B cell (primary cell): ENCODE measurements at regions not wholly inside any gene's neighbourhood (a gene's known extent, or its start where the extent isn't known, plus 50 kb on each side); places are given as distances from the start of the nearest gene placed in this dataset.
"Not testable (repeated sequence)": the region's sequence is repeated elsewhere in the genome, so short reads cannot be mapped to it uniquely, and the experiment has no call there.

Experiments
- ATAC-seq: fragments of 200-7000 bp; cut with Tn5 transposase; one replicate; pipeline ENCODE4 v1.10.0; 2021; ENCODE audit warnings: low read depth, mild to moderate bottlenecking, moderate number of reproducible peaks, moderate library complexity
- CTCF ChIA-PET: fragments of 350-600 bp; sonication (Branson Sonifier 250); formaldehyde crosslinking; loops from one replicate; lab custom pipeline; 2021; ENCODE audit warnings: antibody characterized with exemption, inconsistent platforms; lab: Charles Lee
- POLR2A ChIA-PET: fragments of 350-600 bp; sonication (Branson Sonifier 250); formaldehyde crosslinking; loops from one replicate; lab custom pipeline; 2021; ENCODE audit warnings: antibody characterized with exemption; lab: Charles Lee
- DNase-seq: peaks from one replicate; pipeline ENCODE4 v3.0.0; 2013
- H2AFZ ChIP-seq: 2 replicates; pipeline ENCODE4 v1.6.1; 2012; ENCODE audit warnings: mild to moderate bottlenecking, low read depth, low read length; ENCODE audit not compliant: insufficient read depth, poor library complexity, severe bottlenecking
- H3K27ac ChIP-seq, 2 donors: 1 replicate in 1 of 2; 2 replicates in 1 of 2; pipeline ENCODE4 v1.5.1; 2012 to 2013; ENCODE audit warnings: low read length in 2 of 2, mild to moderate bottlenecking in 2 of 2, moderate library complexity in 1 of 2
- H3K27me3 ChIP-seq, 4 experiments: fragments of 200-600 bp in 1 of 4; sonication (generic) in 1 of 4; replicated peaks in 1 of 4; 1 replicate in 2 of 4; 2 replicates in 2 of 4; pipeline versions ENCODE4 v1.6.1 to v1.7.0; 2013 to 2016; ENCODE audit warnings: low read length in 3 of 4, mild to moderate bottlenecking in 2 of 4, mixed read lengths in 1 of 4, moderate library complexity in 1 of 4; ENCODE audit not compliant: insufficient read depth in 4 of 4, control insufficient read depth in 3 of 4; ENCODE audit errors: control extremely low read depth in 1 of 4
- H3K36me3 ChIP-seq, 2 experiments: replicated peaks in 1 of 2; 1 replicate in 1 of 2; 2 replicates in 1 of 2; pipeline versions ENCODE4 v1.6.1 to v1.7.1; 2013; ENCODE audit warnings: low read length in 1 of 2; ENCODE audit not compliant: insufficient read depth in 2 of 2, control insufficient read depth in 1 of 2; ENCODE audit errors: control extremely low read depth in 1 of 2, extremely low read depth in 1 of 2
- H3K4me1 ChIP-seq, 2 donors: fragments of 200-600 bp in 1 of 2; sonication (generic) in 1 of 2; 1 replicate in 1 of 2; 2 replicates in 1 of 2; pipeline versions ENCODE4 v1.5.1 to v1.6.1; 2013 to 2017; ENCODE audit warnings: low read length in 2 of 2; ENCODE audit not compliant: control insufficient read depth in 2 of 2, insufficient read depth in 2 of 2
- H3K4me2 ChIP-seq: replicated peaks from 2 replicates; pipeline ENCODE3; 2012; ENCODE audit warnings: mild to moderate bottlenecking, low read depth, low read length; ENCODE audit not compliant: poor library complexity, severe bottlenecking
- H3K4me3 ChIP-seq, 5 experiments: fragments of 200-600 bp in 1 of 5; sonication (generic) in 1 of 5; 1 replicate in 3 of 5; 2 replicates in 2 of 5; pipeline versions ENCODE4 v1.5.1 to v1.7.0; 2011 to 2016; ENCODE audit warnings: low read length in 4 of 5, mild to moderate bottlenecking in 4 of 5, low read depth in 2 of 5, control low read depth in 1 of 5, moderate library complexity in 1 of 5; ENCODE audit not compliant: insufficient read depth in 1 of 5; ENCODE audit errors: control extremely low read depth in 1 of 5, extremely low read depth in 1 of 5
- H3K79me2 ChIP-seq: fragments of 200-600 bp; sonication (generic); one replicate; pipeline ENCODE4 v1.6.0; 2016; ENCODE audit warnings: low read length; ENCODE audit not compliant: control insufficient read depth, insufficient read depth
- H3K9ac ChIP-seq: fragments of 200-600 bp; sonication (generic); 2 replicates; pipeline ENCODE4 v1.6.1; 2017; ENCODE audit warnings: mild to moderate bottlenecking, low read length, moderate library complexity
- H3K9me3 ChIP-seq, 3 donors: one replicate each; pipeline versions ENCODE4 v1.6.1 to v1.7.1; 2013; ENCODE audit warnings: low read length in 2 of 3; ENCODE audit not compliant: control insufficient read depth in 2 of 3, insufficient read depth in 1 of 3; ENCODE audit errors: control extremely low read depth in 1 of 3
- H4K20me1 ChIP-seq: 2 replicates; pipeline ENCODE4 v1.6.0; 2012; ENCODE audit warnings: mild to moderate bottlenecking, low read length; ENCODE audit not compliant: insufficient read depth, control insufficient read depth, poor library complexity, severe bottlenecking
- H3K27ac Mint-ChIP-seq: one replicate; pipeline ENCODE4 v1.8.0; 2021; ENCODE audit warnings: mixed read lengths
- H3K27me3 Mint-ChIP-seq: one replicate; pipeline ENCODE4 v1.8.0; 2021; ENCODE audit warnings: mixed read lengths
- H3K4me1 Mint-ChIP-seq: one replicate; pipeline ENCODE4 v1.8.0; 2021; ENCODE audit warnings: mixed read lengths
- H3K4me3 Mint-ChIP-seq: one replicate; pipeline ENCODE4 v1.8.0; 2021; ENCODE audit warnings: mixed read lengths
- H3K9me3 Mint-ChIP-seq: one replicate; pipeline ENCODE4 v1.8.0; 2022; ENCODE audit warnings: mixed read lengths; ENCODE audit not compliant: insufficient read depth
- EZH2 ChIP-seq: IDR thresholded peaks from 2 replicates; pipeline ENCODE4 v1.6.1; 2012; ENCODE audit warnings: borderline replicate concordance, low read depth, mild to moderate bottlenecking, moderate library complexity, low read length; ENCODE audit not compliant: insufficient read depth, poor library complexity, severe bottlenecking
- WGBS: methylation state at CpG from one replicate; pipeline ENCODE4 v1.1.5; 2013; ENCODE audit warnings: missing lambda C conversion rate; ENCODE audit not compliant: insufficient coverage; 5-methylcytosine and 5-hydroxymethylcytosine counted together
- intact Hi-C: fragments of 100-400 bp; cut with micrococcal nuclease; formaldehyde crosslinking; loops from one replicate; pipeline ENCODE4 v1.10.0; 2022
- TF ChIP-seq, protein P1 (sequence below): fragments of 200-600 bp; IDR thresholded peaks from one replicate; pipeline ENCODE4 v1.8.0; 2022; ENCODE audit warnings: antibody characterized with exemption, mild to moderate bottlenecking

DNA sequence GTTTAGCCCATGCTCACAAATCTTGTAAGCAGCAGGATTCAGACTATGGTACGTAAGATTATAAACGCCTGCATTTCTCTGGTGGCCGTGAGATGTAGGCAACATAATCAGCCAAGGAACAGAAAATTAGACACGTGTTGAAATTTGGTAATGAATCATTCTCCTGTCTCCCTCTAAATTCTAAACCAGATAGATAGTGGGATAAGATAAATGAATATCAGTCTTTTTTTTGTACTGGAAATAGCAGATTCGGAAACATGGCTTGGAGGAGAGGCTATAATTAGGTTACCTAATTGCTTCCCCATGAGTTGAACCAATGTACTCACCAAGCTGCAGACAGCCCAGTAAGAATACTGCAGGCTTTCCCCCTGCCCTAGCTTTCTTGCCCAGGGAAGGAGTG, 172.3 kb downstream of the TGFB2 start:
- Histone ChIP-seq H3K27me3 (peaks cover 0 to 6% (median 0%) of the 10 kb centered on the region in 4 experiments), H3K27ac (no peak overlapping the region), H3K4me1 (peaks cover 0 to 2% of the 10 kb centered on the region in 2 donors), H3K4me3 (no peak overlapping the region), H2AFZ (no peak overlapping the region), H3K9me3 (no peaks in the 10 kb centered on the region), H3K36me3 (no peaks in the 10 kb centered on the region), H3K79me2 (no peaks in the 10 kb centered on the region), H4K20me1 (no peaks in the 10 kb centered on the region), H3K4me2 (no peak overlapping the region), H3K9ac (no peak overlapping the region)
- ChIA-PET POLR2A (no interaction called here), CTCF (interaction anchor here (2.1 kb wide), 1 partner anchor 178 kb away, joined by 5 read pairs; no protein-coding TSS in a partner anchor)
- TF ChIP-seq, protein P1, sequence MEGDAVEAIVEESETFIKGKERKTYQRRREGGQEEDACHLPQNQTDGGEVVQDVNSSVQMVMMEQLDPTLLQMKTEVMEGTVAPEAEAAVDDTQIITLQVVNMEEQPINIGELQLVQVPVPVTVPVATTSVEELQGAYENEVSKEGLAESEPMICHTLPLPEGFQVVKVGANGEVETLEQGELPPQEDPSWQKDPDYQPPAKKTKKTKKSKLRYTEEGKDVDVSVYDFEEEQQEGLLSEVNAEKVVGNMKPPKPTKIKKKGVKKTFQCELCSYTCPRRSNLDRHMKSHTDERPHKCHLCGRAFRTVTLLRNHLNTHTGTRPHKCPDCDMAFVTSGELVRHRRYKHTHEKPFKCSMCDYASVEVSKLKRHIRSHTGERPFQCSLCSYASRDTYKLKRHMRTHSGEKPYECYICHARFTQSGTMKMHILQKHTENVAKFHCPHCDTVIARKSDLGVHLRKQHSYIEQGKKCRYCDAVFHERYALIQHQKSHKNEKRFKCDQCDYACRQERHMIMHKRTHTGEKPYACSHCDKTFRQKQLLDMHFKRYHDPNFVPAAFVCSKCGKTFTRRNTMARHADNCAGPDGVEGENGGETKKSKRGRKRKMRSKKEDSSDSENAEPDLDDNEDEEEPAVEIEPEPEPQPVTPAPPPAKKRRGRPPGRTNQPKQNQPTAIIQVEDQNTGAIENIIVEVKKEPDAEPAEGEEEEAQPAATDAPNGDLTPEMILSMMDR: no peak
- TF ChIP-seq EZH2: no peak
- no peak overlapping the region for H3K27ac Mint-ChIP-seq
- ATAC-seq (no peak), DNase-seq (no peak)
- no peak overlapping the region for H3K4me3 Mint-ChIP-seq
- 94% methylated on average over 2 of the region's 5 CpGs for WGBS
- intact Hi-C loops: loop anchor here (10.0 kb wide), 1 partner anchor 887 kb away; no protein-coding TSS in a partner anchor
- peaks cover 12% of the 10 kb centered on the region for H3K27me3 Mint-ChIP-seq
- H3K9me3 Mint-ChIP-seq: no peaks in the 10 kb centered on the region
- H3K4me1 Mint-ChIP-seq: peaks cover 3% of the 10 kb centered on the region

DNA sequence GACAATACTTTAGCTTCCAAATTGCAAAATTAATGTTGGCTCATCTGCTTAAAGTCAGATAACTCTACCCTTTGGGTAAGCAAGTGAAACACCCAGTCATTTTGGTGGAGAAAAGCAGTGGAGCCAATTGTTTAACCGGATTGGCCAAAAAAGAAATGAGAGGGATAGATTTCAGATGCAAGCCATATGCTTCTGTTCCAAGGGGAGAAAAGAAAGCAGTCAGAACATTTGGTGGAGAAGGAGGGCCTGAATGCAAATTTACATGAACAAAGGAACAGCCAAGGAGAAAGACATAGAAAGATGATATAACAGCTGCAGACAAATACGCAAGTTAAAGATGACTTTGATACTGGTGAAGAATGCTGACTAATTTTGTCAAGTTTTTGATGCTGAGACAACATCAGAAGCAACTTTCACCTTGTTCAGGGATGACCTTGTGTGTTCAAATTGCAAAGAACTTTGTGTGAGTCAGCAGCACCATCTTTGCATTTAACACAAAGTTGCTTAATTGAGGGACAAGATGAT, 173.1 kb downstream of the TGFB2 start:
- H3K4me3 Mint-ChIP-seq: no peak overlapping the region
- DNase-seq (no peak), ATAC-seq (no peak)
- H3K27me3 ChIP-seq: peaks cover 0 to 6% (median 0%) of the 10 kb centered on the region in 4 experiments
- no peaks in the 10 kb centered on the region for H3K9me3 ChIP-seq
- H2AFZ ChIP-seq: no peak overlapping the region
- intact Hi-C loops: loop anchor here (10.0 kb wide), 1 partner anchor 887 kb away; no protein-coding TSS in a partner anchor
- H3K27ac ChIP-seq: no peak overlapping the region
- H3K79me2 ChIP-seq: no peaks in the 10 kb centered on the region
- no peaks in the 10 kb centered on the region for H3K36me3 ChIP-seq
- H3K9ac ChIP-seq: no peak overlapping the region
- H3K4me3 ChIP-seq: no peak overlapping the region
- TF ChIP-seq, protein P1: no peak
- no peak for TF ChIP-seq EZH2
- H3K27ac Mint-ChIP-seq: no peak overlapping the region
- H3K9me3 Mint-ChIP-seq: no peaks in the 10 kb centered on the region
- H3K4me1 ChIP-seq: peaks cover 0 to 2% of the 10 kb centered on the region in 2 donors
- 100% methylated on average over 2 of the region's 2 CpGs for WGBS
- no peaks in the 10 kb centered on the region for H3K4me1 Mint-ChIP-seq
- H4K20me1 ChIP-seq: no peaks in the 10 kb centered on the region
- POLR2A ChIA-PET: no interaction called here
- no peak overlapping the region for H3K4me2 ChIP-seq
- CTCF ChIA-PET: interaction anchor here (0.6 to 6.1 kb wide), 3 partner anchors 24 to 189 kb away, joined by 3 to 42 read pairs (median 4); no protein-coding TSS in a partner anchor
- peaks cover 12% of the 10 kb centered on the region for H3K27me3 Mint-ChIP-seq

DNA sequence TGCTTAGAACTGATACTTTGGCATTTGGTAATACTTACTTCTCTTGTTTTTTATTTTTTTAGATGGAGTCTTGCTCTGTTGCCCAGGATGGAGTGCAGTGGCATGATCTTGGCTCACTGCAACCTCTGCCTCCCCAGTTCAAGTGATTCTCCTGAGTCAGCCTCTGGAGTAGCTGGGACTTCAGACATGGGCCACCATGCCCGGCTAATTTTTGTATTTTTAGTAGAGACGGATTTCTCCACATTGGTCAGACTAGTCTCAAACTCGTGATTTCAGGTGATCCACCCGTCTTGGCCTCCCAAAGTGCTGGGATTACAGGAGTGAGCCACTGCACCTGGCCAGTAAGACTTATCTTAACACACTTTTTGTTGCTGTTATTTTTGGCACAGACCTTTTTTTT, 175.5 kb downstream of the TGFB2 start:
- H4K20me1 ChIP-seq, H3K4me3 ChIP-seq, DNase-seq, H3K27ac Mint-ChIP-seq, H3K4me1 ChIP-seq, H3K4me2 ChIP-seq, H3K9ac ChIP-seq, H3K79me2 ChIP-seq, H3K9me3 Mint-ChIP-seq, H2AFZ ChIP-seq, ATAC-seq, H3K36me3 ChIP-seq, H3K9me3 ChIP-seq, H3K27ac ChIP-seq, H3K4me3 Mint-ChIP-seq, POLR2A ChIA-PET, H3K4me1 Mint-ChIP-seq: not testable (repeated sequence)
- intact Hi-C loops: loop anchor here (1.0 kb wide), 2 partner anchors 181 to 190 kb away; no protein-coding TSS in a partner anchor
- peaks cover 0 to 11% (median 0%) of the 10 kb centered on the region in 4 experiments for H3K27me3 ChIP-seq
- CTCF ChIA-PET: interaction anchor here (1.0 to 6.1 kb wide), 5 partner anchors 9 to 216 kb away, joined by 4 to 42 read pairs (median 6); no protein-coding TSS in a partner anchor
- WGBS: 86% methylated on average over 4 of the region's 4 CpGs
- H3K27me3 Mint-ChIP-seq: peaks cover 17% of the 10 kb centered on the region
